GM18517 (cell line): ENCODE measurements at regions not wholly inside any gene's neighbourhood (a gene's known extent, or its start where the extent isn't known, plus 50 kb on each side); places are given as distances from the start of the nearest gene placed in this dataset.

Source experiments
- ATAC-seq: cut with Tn5 transposase; IDR thresholded peaks from one replicate; pipeline ENCODE4 v1.9.1; 2021; ENCODE audit warnings: mild to moderate bottlenecking, moderate library complexity; ENCODE audit not compliant: unreplicated experiment

GRCh38 chr4:17339376-17339775 is 172.5 kb downstream of the QDPR start:
- no peak for ATAC-seq

GRCh38 chr4:17336986-17337385 is 174.9 kb downstream of the QDPR start:
- ATAC-seq: no peak

GRCh38 chr4:17336524-17336961 is 175.3 kb downstream of the QDPR start:
- peak; percentile 91 for ATAC-seq

DNA sequence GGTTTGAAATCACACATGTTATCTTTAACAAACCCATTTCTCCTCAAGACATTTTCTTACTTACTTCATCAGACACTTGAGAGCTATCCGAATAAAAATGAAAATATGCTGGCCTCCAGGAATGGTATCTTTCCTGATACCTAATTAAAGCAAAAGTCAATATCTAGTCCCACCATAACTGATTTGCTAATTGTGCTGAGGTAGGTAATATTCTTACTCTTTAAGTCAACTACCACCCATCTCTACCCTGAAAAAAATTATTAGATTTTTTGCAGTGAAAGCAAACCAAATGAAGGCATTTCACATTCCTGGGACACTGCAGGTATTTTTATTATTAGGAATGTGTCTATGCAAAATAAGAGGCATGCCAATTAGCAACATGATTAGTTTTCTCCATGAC is 175.8 kb downstream of the QDPR start:
- ATAC-seq: no peak

GRCh38 chr4:17335371-17335770 is 176.5 kb downstream of the QDPR start:
- ATAC-seq: no peak

GRCh38 chr4:17332478-17332877 is 179.4 kb downstream of the QDPR start:
- ATAC-seq: no peak

- ATAC-seq: no peak
Measured at GRCh38 chr4:17329046-17329445, 182.8 kb downstream of the QDPR start.

DNA sequence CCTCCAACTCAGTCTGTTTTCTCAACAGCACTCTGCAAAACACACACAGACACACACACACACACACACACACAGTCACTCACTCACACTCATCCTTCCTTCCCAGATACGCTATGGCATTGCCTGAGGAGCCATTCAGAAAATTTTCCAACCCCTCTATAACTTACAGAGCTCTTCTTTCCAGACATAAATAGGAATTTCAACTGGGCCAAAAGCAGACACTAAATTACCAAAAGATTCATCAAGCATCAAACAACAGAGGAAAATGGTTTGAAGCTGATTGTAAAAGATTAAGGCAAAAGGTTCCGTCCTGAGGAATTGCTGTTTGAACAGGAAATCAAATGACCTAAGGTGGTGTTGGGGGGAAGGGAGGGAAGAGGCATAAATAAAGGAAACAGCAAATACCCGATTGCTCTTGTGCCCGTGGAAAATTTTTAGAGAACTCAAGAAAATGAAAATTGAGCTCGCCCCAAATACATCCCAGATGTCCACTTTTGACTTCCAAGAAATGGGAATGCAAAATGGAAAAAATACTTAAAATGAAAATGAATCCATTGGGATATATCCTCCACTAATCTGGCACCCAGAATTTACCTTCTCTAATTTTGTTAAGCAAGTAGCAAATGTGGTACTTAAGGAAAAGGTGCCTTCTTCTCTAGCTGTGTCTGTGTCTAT is 183.6 kb downstream of the QDPR start:
- no peak for ATAC-seq

DNA sequence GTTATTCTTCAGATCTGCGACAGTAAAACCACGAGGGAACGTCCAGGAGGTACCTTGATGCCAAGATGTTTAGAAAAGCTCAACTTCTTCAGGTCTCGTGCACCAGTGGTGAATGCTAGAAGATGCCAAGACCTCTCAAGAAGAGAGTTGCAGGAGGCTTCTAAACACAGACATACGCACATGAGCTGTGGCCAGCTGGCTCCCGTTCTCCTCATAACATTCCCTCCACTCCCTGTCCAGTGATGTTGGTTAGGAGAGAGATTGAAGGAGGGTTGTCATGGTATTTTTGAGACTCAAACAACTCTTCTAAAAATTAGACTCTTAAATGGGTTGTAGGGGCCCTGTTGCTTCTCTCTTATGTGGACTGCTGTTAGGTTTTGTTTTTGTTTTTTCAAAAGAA is 184.3 kb downstream of the QDPR start:
- no peak for ATAC-seq

GRCh38 chr4:17326756-17327155 is 185.1 kb downstream of the QDPR start:
- ATAC-seq: no peak

GRCh38 chr4:17325098-17325497 is 186.8 kb downstream of the QDPR start:
- no peak for ATAC-seq

DNA sequence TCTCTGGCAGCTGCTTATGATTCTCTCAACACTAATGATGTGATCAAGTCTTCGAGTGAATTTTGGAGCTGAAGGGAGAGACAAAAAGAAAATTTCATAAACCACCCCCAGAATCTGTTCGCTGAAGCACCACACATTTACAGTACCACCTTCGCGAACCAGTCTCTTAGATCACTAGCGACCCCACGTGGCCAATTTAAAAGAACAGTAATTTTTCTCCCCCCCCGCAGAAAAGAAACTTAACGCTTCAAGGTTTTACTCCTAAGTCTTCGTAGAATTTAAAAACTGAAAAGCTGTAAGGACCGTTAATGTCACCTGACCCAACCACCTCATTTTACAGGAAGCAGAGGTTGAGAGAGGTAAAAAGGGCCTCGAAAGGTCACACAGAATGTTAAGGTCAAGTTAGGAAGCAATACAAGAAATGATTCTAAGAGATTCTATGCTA is 187.5 kb downstream of the QDPR start:
- peak; percentile 55 for ATAC-seq

DNA sequence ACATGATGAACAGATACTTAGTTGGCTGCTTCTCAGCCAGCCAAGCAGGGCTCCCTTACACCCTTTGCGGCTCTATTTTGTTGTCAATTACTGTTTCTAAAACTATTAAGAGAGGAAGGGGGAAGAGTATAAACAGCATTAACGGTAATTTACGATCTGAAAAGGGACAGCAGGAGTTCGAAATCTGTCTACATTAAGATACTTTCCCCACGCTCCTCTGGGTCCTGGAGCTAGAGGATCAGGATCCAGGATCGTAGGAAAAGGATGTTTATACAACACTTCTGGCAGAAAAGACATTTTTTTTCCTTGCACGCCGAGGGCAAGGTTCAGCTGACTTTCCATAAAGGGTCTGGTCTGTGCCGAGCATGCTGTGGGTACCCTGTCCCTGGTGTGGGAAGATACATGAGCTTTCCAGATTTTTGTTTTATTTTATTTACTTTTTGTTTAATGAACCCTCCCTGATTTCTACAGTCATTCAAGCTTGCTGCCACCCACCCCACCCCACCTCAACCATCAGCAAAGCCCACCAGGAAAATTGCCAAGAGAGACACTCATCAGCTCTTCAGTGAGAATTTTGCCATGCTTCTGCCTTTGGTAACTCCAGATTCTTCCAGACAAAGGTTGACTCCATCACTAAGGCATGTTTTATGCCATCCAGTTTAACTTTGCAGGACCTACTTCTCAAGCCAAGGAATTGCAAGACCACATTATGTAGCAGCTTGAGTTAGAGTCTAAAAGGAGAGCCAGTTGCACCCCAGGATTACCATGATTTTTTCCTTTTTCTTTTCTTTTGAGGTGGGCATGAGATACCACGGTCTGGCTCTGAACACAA is 188.1 kb downstream of the QDPR start:
- peak; percentile 21 for ATAC-seq

- ATAC-seq: no peak
Measured at GRCh38 chr4:17322514-17322913, 189.4 kb downstream of the QDPR start.

- ATAC-seq: no peak
Measured at GRCh38 chr4:17320046-17320445, 191.8 kb downstream of the QDPR start.

DNA sequence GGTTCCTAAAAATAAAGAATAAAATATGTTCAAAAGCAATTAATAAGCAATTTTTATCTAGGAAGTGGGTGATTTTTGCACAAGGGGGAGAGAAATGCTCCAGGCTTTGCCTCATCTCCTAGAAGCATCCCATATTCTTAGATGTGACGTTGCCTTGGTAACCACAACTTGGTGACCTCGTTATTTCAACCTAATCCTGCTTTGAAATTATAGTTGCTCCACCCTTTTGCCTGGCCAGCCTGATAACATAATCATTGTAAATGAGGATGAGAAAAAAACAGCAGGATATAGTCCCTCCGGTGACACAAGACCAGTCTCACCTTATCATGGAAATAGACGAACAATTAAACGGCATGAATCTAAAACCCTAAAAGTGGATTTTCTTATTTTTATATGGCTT is 194.4 kb downstream of the QDPR start:
- ATAC-seq: no peak

DNA sequence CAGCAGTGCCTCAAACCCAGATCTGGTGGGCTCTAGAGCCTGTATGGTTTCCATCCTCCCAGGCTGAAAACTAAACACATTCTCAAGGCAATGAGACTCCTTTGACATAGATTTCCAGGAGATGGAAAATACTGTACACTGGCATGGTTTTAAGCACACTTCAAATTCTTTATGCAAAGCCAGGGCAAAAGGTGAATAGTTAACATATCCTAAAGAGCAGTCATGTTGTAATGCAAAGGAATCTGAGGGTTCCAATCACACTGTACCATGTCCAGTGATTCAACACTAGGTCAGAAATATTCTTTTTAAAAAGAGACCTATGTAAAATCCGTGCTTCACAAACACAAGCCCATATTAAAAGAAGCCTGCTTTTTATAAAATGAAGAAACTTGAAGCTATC is 195.3 kb downstream of the QDPR start:
- no peak for ATAC-seq

DNA sequence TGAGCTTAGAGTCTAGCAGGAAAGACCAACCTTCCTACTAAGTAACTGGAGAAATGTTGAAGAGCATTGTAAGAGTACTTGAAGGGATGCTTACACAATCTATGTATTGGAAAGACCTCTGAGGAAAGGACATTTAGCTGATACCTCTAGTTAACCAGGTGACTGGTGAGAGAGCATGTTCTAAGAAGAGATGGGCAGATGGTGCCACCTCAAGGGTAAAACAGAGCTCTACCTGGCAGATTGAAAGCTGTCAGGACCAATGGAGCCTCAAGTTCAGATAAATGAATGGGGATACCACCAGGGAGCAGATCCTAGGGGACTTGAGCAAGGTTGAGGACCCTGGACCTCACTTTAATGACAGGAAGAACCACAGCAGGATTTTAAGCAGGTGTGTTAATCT is 196.4 kb downstream of the QDPR start:
- no peak for ATAC-seq

DNA sequence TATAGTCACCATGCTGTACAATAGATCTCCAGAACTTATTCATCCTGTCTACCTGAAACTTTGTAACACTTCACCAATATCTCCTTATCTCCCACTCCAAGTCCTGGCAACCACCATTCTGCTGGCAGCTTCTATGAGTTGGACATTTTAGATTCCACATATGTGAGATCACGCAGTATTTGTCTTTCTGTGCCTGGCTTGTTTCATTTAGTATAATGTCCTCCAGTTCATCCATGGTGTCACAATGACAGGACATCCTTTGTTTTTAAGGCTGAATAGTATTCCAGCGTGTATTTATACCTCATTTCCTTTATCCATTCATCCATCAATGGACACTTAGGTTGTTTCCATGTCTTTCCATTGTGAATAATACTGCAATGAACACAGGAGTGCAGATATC is 198.7 kb downstream of the QDPR start:
- ATAC-seq: no peak

GRCh38 chr4:17310269-17310652 is 201.6 kb downstream of the QDPR start:
- ATAC-seq: peak; percentile 81

- no peak for ATAC-seq
Measured at GRCh38 chr4:17309567-17310268, 202.2 kb downstream of the QDPR start.

- ATAC-seq: no peak
Measured at GRCh38 chr4:17301869-17302268, 210.0 kb downstream of the QDPR start.
